SKM-1 (cell line): ENCODE measurements at regions not wholly inside any gene's neighbourhood (a gene's known extent, or its start where the extent isn't known, plus 50 kb on each side); places are given as distances from the start of the nearest gene placed in this dataset.

ENCODE experiments used
- DNase-seq: peaks from one replicate; lab custom pipeline; 2025; ENCODE audit not compliant: unreplicated experiment; lab: John Stamatoyannopoulos, UW

GRCh38 chr14:55929136-55929535, 189.1 kb upstream of the PELI2 start:
- no peak for DNase-seq

GRCh38 chr14:55930016-55930784, 188.0 kb upstream of the PELI2 start:
- DNase-seq = no peak

GRCh38 chr14:55936691-55937090, 181.5 kb upstream of the PELI2 start:
- DNase-seq = no peak

GRCh38 chr14:55938249-55938791, 179.9 kb upstream of the PELI2 start:
- DNase-seq = no peak

GRCh38 chr14:55942076-55942654, 176.0 kb upstream of the PELI2 start:
- DNase-seq = no peak

- DNase-seq = no peak
Observed at GRCh38 chr14:55942826-55943225, 175.4 kb upstream of the PELI2 start.

- DNase-seq = no peak
Observed at GRCh38 chr14:55944757-55945156, 173.5 kb upstream of the PELI2 start.

GRCh38 chr14:55946231-55946630, 172.0 kb upstream of the PELI2 start:
- peak; percentile 0 for DNase-seq

- no peak for DNase-seq
Observed at GRCh38 chr14:55948399-55948798, 169.8 kb upstream of the PELI2 start.

- DNase-seq = no peak
Observed at GRCh38 chr14:55949708-55950107, 168.5 kb upstream of the PELI2 start.

- DNase-seq = no peak
Observed at GRCh38 chr14:55950135-55950534, 168.1 kb upstream of the PELI2 start.

GRCh38 chr14:55951341-55952206, 166.6 kb upstream of the PELI2 start:
- DNase-seq = no peak

- DNase-seq = no peak
Observed at GRCh38 chr14:55954108-55954507, 164.1 kb upstream of the PELI2 start.

- no peak for DNase-seq
Observed at GRCh38 chr14:55955175-55955574, 163.0 kb upstream of the PELI2 start.

GRCh38 chr14:55957950-55958349, 160.3 kb upstream of the PELI2 start:
- no peak for DNase-seq

- no peak for DNase-seq
Observed at GRCh38 chr14:55963295-55963694, 154.9 kb upstream of the PELI2 start.

GRCh38 chr14:55964091-55964490, 154.1 kb upstream of the PELI2 start:
- DNase-seq = no peak

- no peak for DNase-seq
Observed at GRCh38 chr14:55964821-55965220, 153.4 kb upstream of the PELI2 start.

GRCh38 chr14:55965851-55966250, 152.4 kb upstream of the PELI2 start:
- no peak for DNase-seq

- DNase-seq = no peak
Observed at GRCh38 chr14:55968741-55969140, 149.5 kb upstream of the PELI2 start.

GRCh38 chr14:55973285-55973800, 144.9 kb upstream of the PELI2 start:
- DNase-seq = no peak
